ENCODE measurements at regions not wholly inside any gene's neighbourhood (a gene's known extent, or its start where the extent isn't known, plus 50 kb on each side); places are given as distances from the start of the nearest gene placed in this dataset.

- H3K36me3 ChIP-seq, result no peaks in the 10 kb centered on the region
- H3K27me3 ChIP-seq, result no peaks in the 10 kb centered on the region
- TF ChIP-seq CTCF (IDR thresholded peaks at IDR 0.05) (no peak), POLR2A (IDR thresholded peaks at IDR 0.05) (no peak)
- H3K4me3 ChIP-seq, result no peak overlapping the region
- H3K4me1 ChIP-seq, result no peaks in the 10 kb centered on the region
- no peaks in the 10 kb centered on the region for H3K9me3 ChIP-seq
- DNase-seq, result no peak
- no peak overlapping the region for H3K27ac ChIP-seq
Observed at GRCh38 chr9:13380903-13381302, 101.4 kb upstream of the MPDZ start.

GRCh38 chr9:13378154-13378553 lies 98.7 kb upstream of the MPDZ start:
- no peak overlapping the region for H3K4me3 ChIP-seq
- H3K27ac ChIP-seq, result no peak overlapping the region
- TF ChIP-seq POLR2A (IDR thresholded peaks at IDR 0.05), result no peak
- TF ChIP-seq CTCF (IDR thresholded peaks at IDR 0.05), result no peak
- DNase-seq, result no peak
- no peaks in the 10 kb centered on the region for H3K4me1 ChIP-seq
- H3K36me3 ChIP-seq, result no peaks in the 10 kb centered on the region
- H3K27me3 ChIP-seq, result no peaks in the 10 kb centered on the region
- H3K9me3 ChIP-seq, result no peaks in the 10 kb centered on the region

GRCh38 chr9:13377171-13377925 lies 97.9 kb upstream of the MPDZ start:
- Histone ChIP-seq H3K36me3 (no peaks in the 10 kb centered on the region), H3K27ac (no peak overlapping the region), H3K27me3 (no peaks in the 10 kb centered on the region), H3K4me1 (no peaks in the 10 kb centered on the region), H3K4me3 (no peak overlapping the region), H3K9me3 (no peaks in the 10 kb centered on the region)
- DNase-seq, result no peak
- TF ChIP-seq POLR2A (IDR thresholded peaks at IDR 0.05), result no peak
- TF ChIP-seq CTCF (IDR thresholded peaks at IDR 0.05), result no peak

- no peak overlapping the region for H3K27ac ChIP-seq
- no peaks in the 10 kb centered on the region for H3K36me3 ChIP-seq
- TF ChIP-seq CTCF (IDR thresholded peaks at IDR 0.05) (no peak), POLR2A (IDR thresholded peaks at IDR 0.05) (no peak)
- no peak for DNase-seq
- no peaks in the 10 kb centered on the region for H3K9me3 ChIP-seq
- no peaks in the 10 kb centered on the region for H3K27me3 ChIP-seq
- no peak overlapping the region for H3K4me3 ChIP-seq
- H3K4me1 ChIP-seq, result no peaks in the 10 kb centered on the region
Observed at GRCh38 chr9:13372510-13372909, 93.0 kb upstream of the MPDZ start.

- H3K4me3 ChIP-seq, result no peak overlapping the region
- no peak overlapping the region for H3K27ac ChIP-seq
- DNase-seq, result no peak
- H3K4me1 ChIP-seq, result no peaks in the 10 kb centered on the region
- H3K9me3 ChIP-seq, result no peaks in the 10 kb centered on the region
- H3K27me3 ChIP-seq, result no peaks in the 10 kb centered on the region
- H3K36me3 ChIP-seq, result no peaks in the 10 kb centered on the region
- TF ChIP-seq POLR2A (IDR thresholded peaks at IDR 0.05) (no peak), CTCF (IDR thresholded peaks at IDR 0.05) (no peak)
Observed at GRCh38 chr9:13369431-13369830, 89.9 kb upstream of the MPDZ start.

GRCh38 chr9:13367784-13368183 lies 88.3 kb upstream of the MPDZ start:
- Histone ChIP-seq H3K36me3 (no peaks in the 10 kb centered on the region), H3K27ac (no peak overlapping the region), H3K4me3 (no peak overlapping the region), H3K4me1 (no peaks in the 10 kb centered on the region), H3K9me3 (no peaks in the 10 kb centered on the region), H3K27me3 (no peaks in the 10 kb centered on the region)
- DNase-seq, result no peak
- no peak for TF ChIP-seq CTCF (IDR thresholded peaks at IDR 0.05)
- no peak for TF ChIP-seq POLR2A (IDR thresholded peaks at IDR 0.05)

Measured in Peyer's patch (tissue), 4 donors.